DOHH2 (cell line): ENCODE measurements at regions not wholly inside any gene's neighbourhood (a gene's known extent, or its start where the extent isn't known, plus 50 kb on each side); places are given as distances from the start of the nearest gene placed in this dataset.

Source experiments
- H3F3A ChIP-seq: fragments of 200-600 bp; sonication (generic), shearing (Covaris generic); 2 replicates; pipeline ENCODE4 v1.6.0; 2016; ENCODE audit warnings: antibody characterized with exemption, mild to moderate bottlenecking; ENCODE audit not compliant: control insufficient read depth, insufficient read depth
- H3K27ac ChIP-seq: fragments of 200-600 bp; sonication (generic); 2 replicates; pipeline ENCODE4 v1.5.1; 2014; ENCODE audit warnings: low read depth, mild to moderate bottlenecking, low read length, moderate library complexity
- H3K27me3 ChIP-seq: fragments of 200-600 bp; sonication (generic); 2 replicates; pipeline ENCODE4 v1.6.1; 2014; ENCODE audit warnings: mild to moderate bottlenecking, low read length, mixed read lengths; ENCODE audit not compliant: control insufficient read depth
- H3K36me3 ChIP-seq: fragments of 200-600 bp; sonication (generic); 2 replicates; pipeline ENCODE4 v1.6.1; 2014; ENCODE audit warnings: mild to moderate bottlenecking, low read length, moderate library complexity, mixed read lengths; ENCODE audit not compliant: control insufficient read depth
- H3K4me1 ChIP-seq: fragments of 200-600 bp; sonication (generic); 2 replicates; pipeline ENCODE4 v1.6.1; 2014; ENCODE audit warnings: mild to moderate bottlenecking, low read length, mixed read lengths; ENCODE audit not compliant: control insufficient read depth
- H3K4me2 ChIP-seq: fragments of 200-600 bp; sonication (generic); 2 replicates; pipeline ENCODE4 v1.6.0; 2014; ENCODE audit warnings: mild to moderate bottlenecking, low read length, moderate library complexity
- H3K4me3 ChIP-seq: fragments of 200-600 bp; sonication (generic); 2 replicates; pipeline ENCODE4 v1.5.1; 2014; ENCODE audit warnings: mild to moderate bottlenecking, low read length, mixed read lengths
- H3K79me2 ChIP-seq: fragments of 200-600 bp; sonication (generic); 2 replicates; pipeline ENCODE4 v1.6.1; 2014; ENCODE audit warnings: mild to moderate bottlenecking, low read length, mixed read lengths; ENCODE audit not compliant: control insufficient read depth
- H3K9me2 ChIP-seq: fragments of 200-600 bp; sonication (generic); replicated peaks from 2 replicates; pipeline ENCODE4 v1.6.1; 2014; ENCODE audit warnings: mild to moderate bottlenecking, low read length, mixed read lengths; ENCODE audit not compliant: control insufficient read depth
- H3K9me3 ChIP-seq: fragments of 200-600 bp; sonication (generic); 2 replicates; pipeline ENCODE4 v1.6.1; 2014; ENCODE audit warnings: antibody characterized with exemption, low read length, mixed read lengths; ENCODE audit not compliant: control insufficient read depth, insufficient read depth
- H4K20me1 ChIP-seq: fragments of 200-600 bp; sonication (generic); 2 replicates; pipeline ENCODE4 v1.6.0; 2014; ENCODE audit warnings: low read depth, mild to moderate bottlenecking, antibody characterized with exemption, low read length, moderate library complexity; ENCODE audit not compliant: control insufficient read depth, insufficient read depth
- CTCF ChIP-seq: fragments of 200-600 bp; sonication (generic); IDR thresholded peaks from one replicate; pipeline ENCODE4 v1.5.1; 2014; ENCODE audit warnings: antibody characterized with exemption, mild to moderate bottlenecking, low read depth, low read length; ENCODE audit not compliant: poor library complexity, severe bottlenecking
- EZH2phosphoT487 ChIP-seq: fragments of 200-600 bp; sonication (generic); IDR thresholded peaks from 2 replicates; pipeline ENCODE4 v1.6.1; 2017; ENCODE audit warnings: borderline replicate concordance, mild to moderate bottlenecking, antibody characterized with exemption, low read length, moderate library complexity, mixed read lengths

DNA sequence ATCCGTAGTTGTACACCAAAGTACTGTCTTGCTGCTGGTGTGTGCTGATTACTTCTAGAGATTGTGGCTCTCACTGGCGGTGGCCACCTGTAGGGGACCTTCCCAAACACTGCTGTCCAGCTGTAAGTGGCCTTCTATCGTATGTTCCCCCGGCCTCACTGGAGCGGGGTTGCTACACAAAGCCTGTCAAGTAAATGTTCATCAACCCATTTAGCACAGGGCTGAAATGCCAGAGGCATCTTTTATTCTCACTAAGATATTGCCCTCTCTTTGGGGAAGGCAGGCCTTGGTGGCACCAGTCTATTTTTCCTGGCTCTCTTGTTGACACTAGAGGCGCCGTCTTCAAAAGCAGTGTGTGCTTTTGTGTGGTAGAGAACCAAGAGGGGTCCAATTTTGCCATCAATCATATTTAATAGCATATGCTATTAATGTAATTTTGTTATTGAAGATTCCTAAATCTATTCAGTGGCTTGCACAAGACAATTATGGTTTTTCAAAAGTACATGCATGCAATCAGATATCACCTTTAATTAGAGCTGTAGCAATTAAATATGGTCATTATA, 514.4 kb upstream of the SALL1 start:
- Histone ChIP-seq H3K27me3 (no peaks in the 10 kb centered on the region), H3K4me2 (no peak overlapping the region), H3K79me2 (no peaks in the 10 kb centered on the region), H3K36me3 (no peaks in the 10 kb centered on the region), H4K20me1 (no peaks in the 10 kb centered on the region), H3K4me1 (no peaks in the 10 kb centered on the region), H3K9me3 (no peaks in the 10 kb centered on the region), H3K27ac (no peak overlapping the region), H3K4me3 (no peak overlapping the region), H3K9me2 (no peaks in the 10 kb centered on the region), H3F3A (no peaks in the 10 kb centered on the region)
- TF ChIP-seq EZH2phosphoT487 (no peak), CTCF (no peak)

- H3K4me3 ChIP-seq, result no peak overlapping the region
- H4K20me1 ChIP-seq, result no peaks in the 10 kb centered on the region
- H3K4me2 ChIP-seq, result no peak overlapping the region
- H3F3A ChIP-seq, result no peaks in the 10 kb centered on the region
- no peaks in the 10 kb centered on the region for H3K9me3 ChIP-seq
- no peaks in the 10 kb centered on the region for H3K27me3 ChIP-seq
- H3K27ac ChIP-seq, result no peak overlapping the region
- no peaks in the 10 kb centered on the region for H3K4me1 ChIP-seq
- H3K36me3 ChIP-seq, result no peaks in the 10 kb centered on the region
- H3K79me2 ChIP-seq, result no peaks in the 10 kb centered on the region
- no peaks in the 10 kb centered on the region for H3K9me2 ChIP-seq
- TF ChIP-seq EZH2phosphoT487 (no peak), CTCF (no peak)
Measured at GRCh38 chr16:51658531-51658930, 507.5 kb upstream of the SALL1 start.

GRCh38 chr16:51657848-51658247, 506.8 kb upstream of the SALL1 start:
- H3F3A ChIP-seq, result no peaks in the 10 kb centered on the region
- no peaks in the 10 kb centered on the region for H3K36me3 ChIP-seq
- H4K20me1 ChIP-seq, result no peaks in the 10 kb centered on the region
- no peak overlapping the region for H3K27ac ChIP-seq
- no peaks in the 10 kb centered on the region for H3K4me1 ChIP-seq
- no peak for TF ChIP-seq CTCF
- no peak for TF ChIP-seq EZH2phosphoT487
- no peaks in the 10 kb centered on the region for H3K9me2 ChIP-seq
- no peak overlapping the region for H3K4me2 ChIP-seq
- no peaks in the 10 kb centered on the region for H3K79me2 ChIP-seq
- no peaks in the 10 kb centered on the region for H3K9me3 ChIP-seq
- H3K27me3 ChIP-seq, result no peaks in the 10 kb centered on the region
- no peak overlapping the region for H3K4me3 ChIP-seq

DNA sequence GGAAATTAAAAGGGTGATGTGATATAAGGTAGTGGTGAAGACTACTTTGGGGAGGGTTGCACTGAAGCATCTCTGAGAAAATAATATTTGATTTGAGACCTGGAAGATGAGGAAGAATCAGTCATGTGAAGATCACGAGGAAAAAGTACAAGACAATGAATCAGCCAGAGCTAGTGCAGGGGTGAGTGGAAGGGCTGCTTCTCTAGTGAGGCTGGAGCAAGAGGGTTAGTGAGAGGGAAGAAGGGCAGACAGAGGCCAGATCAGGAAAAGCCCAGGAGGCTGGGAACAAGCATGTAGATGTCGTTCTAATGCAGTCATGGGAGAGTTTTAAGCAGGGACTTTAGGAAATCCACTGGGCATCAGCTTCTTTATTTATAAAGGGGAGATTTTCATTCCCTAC, 504.2 kb upstream of the SALL1 start:
- no peaks in the 10 kb centered on the region for H3F3A ChIP-seq
- H3K9me2 ChIP-seq, result no peaks in the 10 kb centered on the region
- no peaks in the 10 kb centered on the region; the same call in 1 of the 2 replicates for H3K9me3 ChIP-seq
- no peaks in the 10 kb centered on the region for H3K27me3 ChIP-seq
- TF ChIP-seq EZH2phosphoT487 (no peak), CTCF (no peak)
- no peaks in the 10 kb centered on the region for H3K36me3 ChIP-seq
- H3K4me3 ChIP-seq, result no peak overlapping the region
- H3K27ac ChIP-seq, result no peak overlapping the region
- H4K20me1 ChIP-seq, result no peaks in the 10 kb centered on the region
- H3K4me1 ChIP-seq, result no peaks in the 10 kb centered on the region
- H3K79me2 ChIP-seq, result no peaks in the 10 kb centered on the region
- H3K4me2 ChIP-seq, result no peak overlapping the region
